NCI-H748 treated with DMSO at 0.1 percent for 48 hours (cell line): ENCODE measurements at regions not wholly inside any gene's neighbourhood (a gene's known extent, or its start where the extent isn't known, plus 50 kb on each side); places are given as distances from the start of the nearest gene placed in this dataset.

ENCODE experiments used
- DNase-seq: peaks from one replicate; lab custom pipeline; 2025; lab: John Stamatoyannopoulos, UW

GRCh38 chr4:18566970-18567799 is 545.6 kb upstream of the LCORL start:
- no peak for DNase-seq

- no peak for DNase-seq
Observed at GRCh38 chr4:18559492-18559891, 537.9 kb upstream of the LCORL start.

- no peak for DNase-seq
Observed at GRCh38 chr4:18556402-18556801, 534.8 kb upstream of the LCORL start.

GRCh38 chr4:18540349-18540748 is 518.8 kb upstream of the LCORL start:
- no peak for DNase-seq

GRCh38 chr4:18538121-18538520 is 516.6 kb upstream of the LCORL start:
- DNase-seq = no peak

GRCh38 chr4:18536428-18536827 is 514.9 kb upstream of the LCORL start:
- no peak for DNase-seq

- DNase-seq = no peak
Observed at GRCh38 chr4:18535948-18536347, 514.4 kb upstream of the LCORL start.

GRCh38 chr4:18533262-18533775 is 511.8 kb upstream of the LCORL start:
- no peak for DNase-seq

GRCh38 chr4:18531731-18532130 is 510.2 kb upstream of the LCORL start:
- no peak for DNase-seq

- no peak for DNase-seq
Observed at GRCh38 chr4:18529482-18529881, 507.9 kb upstream of the LCORL start.

- DNase-seq = no peak
Observed at GRCh38 chr4:18524667-18525066, 503.1 kb upstream of the LCORL start.

GRCh38 chr4:18518098-18518497 is 496.5 kb upstream of the LCORL start:
- no peak for DNase-seq

- no peak for DNase-seq
Observed at GRCh38 chr4:18513861-18514260, 492.3 kb upstream of the LCORL start.

- no peak for DNase-seq
Observed at GRCh38 chr4:18512718-18513117, 491.2 kb upstream of the LCORL start.

GRCh38 chr4:18511727-18512126 is 490.2 kb upstream of the LCORL start:
- DNase-seq = no peak

- DNase-seq = no peak
Observed at GRCh38 chr4:18508786-18509185, 487.2 kb upstream of the LCORL start.

GRCh38 chr4:18480928-18481327 is 459.4 kb upstream of the LCORL start:
- DNase-seq = peak; percentile 22

- DNase-seq = no peak
Observed at GRCh38 chr4:18480342-18480741, 458.8 kb upstream of the LCORL start.

GRCh38 chr4:18479825-18480224 is 458.3 kb upstream of the LCORL start:
- no peak for DNase-seq

- no peak for DNase-seq
Observed at GRCh38 chr4:18463987-18464559, 442.5 kb upstream of the LCORL start.

GRCh38 chr4:18458465-18458864 is 436.9 kb upstream of the LCORL start:
- DNase-seq = no peak

GRCh38 chr4:18454349-18454748 is 432.8 kb upstream of the LCORL start:
- DNase-seq = no peak

- no peak for DNase-seq
Observed at GRCh38 chr4:18445110-18445509, 423.6 kb upstream of the LCORL start.

GRCh38 chr4:18444206-18444605 is 422.7 kb upstream of the LCORL start:
- DNase-seq = no peak
